ENCODE measurements at regions not wholly inside any gene's neighbourhood (a gene's known extent, or its start where the extent isn't known, plus 50 kb on each side); places are given as distances from the start of the nearest gene placed in this dataset.

- H2AFZ ChIP-seq (ENCODE audit: low read depth, low read length, severe bottlenecking) = no peak overlapping the region
- no peaks in the 10 kb centered on the region for H3K36me3 ChIP-seq (ENCODE audit: low read length)
- no peak overlapping the region for H3K4me2 ChIP-seq (ENCODE audit: low read depth, low read length, poor library complexity, severe bottlenecking)
- TF ChIP-seq CTCF (IDR thresholded peaks at IDR 0.05; ENCODE audit: insufficient read depth, low read length, poor library complexity, severe bottlenecking) (no peak), EZH2phosphoT487 (conservative IDR thresholded peaks at IDR 0.05; ENCODE audit: low read length) (no peak)
- H3K9me2 ChIP-seq (replicated peaks; ENCODE audit: insufficient read depth, low read length) = no peaks in the 10 kb centered on the region
- no peaks in the 10 kb centered on the region for H3F3A ChIP-seq (ENCODE audit: insufficient read depth)
- H3K27ac ChIP-seq (ENCODE audit: low read depth, low read length) = no peak overlapping the region
- no peak overlapping the region for H3K4me3 ChIP-seq (ENCODE audit: insufficient read depth, low read length, poor library complexity, severe bottlenecking)
- H3K9ac ChIP-seq (ENCODE audit: low read length) = no peak overlapping the region
- peaks cover 6% of the 10 kb centered on the region; the same call in 1 of the 2 replicates for H3K9me3 ChIP-seq (ENCODE audit: insufficient read depth, low read length)
- no peaks in the 10 kb centered on the region for H4K20me1 ChIP-seq (ENCODE audit: low read depth, low read length)
- no peaks in the 10 kb centered on the region for H3K79me2 ChIP-seq (ENCODE audit: insufficient read depth, low read length)
- H3K27me3 ChIP-seq (ENCODE audit: low read length) = no peaks in the 10 kb centered on the region
Observed at GRCh38 chr2:60149176-60149575, 404.3 kb downstream of the BCL11A start.

- peaks cover 6% of the 10 kb centered on the region; the same call in 1 of the 2 replicates for H3K9me3 ChIP-seq (ENCODE audit: insufficient read depth, low read length)
- H3K9ac ChIP-seq (ENCODE audit: low read length) = no peak overlapping the region
- no peak overlapping the region for H3K27ac ChIP-seq (ENCODE audit: low read depth, low read length)
- no peak overlapping the region for H2AFZ ChIP-seq (ENCODE audit: low read depth, low read length, severe bottlenecking)
- H3K9me2 ChIP-seq (replicated peaks; ENCODE audit: insufficient read depth, low read length) = no peaks in the 10 kb centered on the region
- TF ChIP-seq EZH2phosphoT487 (conservative IDR thresholded peaks at IDR 0.05; ENCODE audit: low read length) = no peak
- no peaks in the 10 kb centered on the region for H4K20me1 ChIP-seq (ENCODE audit: low read depth, low read length)
- no peaks in the 10 kb centered on the region for H3K27me3 ChIP-seq (ENCODE audit: low read length)
- H3K4me2 ChIP-seq (ENCODE audit: low read depth, low read length, poor library complexity, severe bottlenecking) = no peak overlapping the region
- no peaks in the 10 kb centered on the region for H3F3A ChIP-seq (ENCODE audit: insufficient read depth)
- no peaks in the 10 kb centered on the region for H3K79me2 ChIP-seq (ENCODE audit: insufficient read depth, low read length)
- H3K4me3 ChIP-seq (ENCODE audit: insufficient read depth, low read length, poor library complexity, severe bottlenecking) = no peak overlapping the region
- H3K36me3 ChIP-seq (ENCODE audit: low read length) = no peaks in the 10 kb centered on the region
Observed at GRCh38 chr2:60148716-60149115, 404.7 kb downstream of the BCL11A start.

- no peaks in the 10 kb centered on the region for H3F3A ChIP-seq (ENCODE audit: insufficient read depth)
- H3K9me2 ChIP-seq (replicated peaks; ENCODE audit: insufficient read depth, low read length) = no peaks in the 10 kb centered on the region
- H3K36me3 ChIP-seq (ENCODE audit: low read length) = no peaks in the 10 kb centered on the region
- H3K4me3 ChIP-seq (ENCODE audit: insufficient read depth, low read length, poor library complexity, severe bottlenecking) = no peak overlapping the region
- H3K27me3 ChIP-seq (ENCODE audit: low read length) = no peaks in the 10 kb centered on the region
- H3K9ac ChIP-seq (ENCODE audit: low read length) = no peak overlapping the region
- no peak overlapping the region for H2AFZ ChIP-seq (ENCODE audit: low read depth, low read length, severe bottlenecking)
- no peaks in the 10 kb centered on the region for H3K79me2 ChIP-seq (ENCODE audit: insufficient read depth, low read length)
- no peaks in the 10 kb centered on the region for H3K9me3 ChIP-seq (ENCODE audit: insufficient read depth, low read length)
- H3K27ac ChIP-seq (ENCODE audit: low read depth, low read length) = no peak overlapping the region
- no peak overlapping the region for H3K4me2 ChIP-seq (ENCODE audit: low read depth, low read length, poor library complexity, severe bottlenecking)
- no peaks in the 10 kb centered on the region for H4K20me1 ChIP-seq (ENCODE audit: low read depth, low read length)
- TF ChIP-seq CTCF (IDR thresholded peaks at IDR 0.05; ENCODE audit: insufficient read depth, low read length, poor library complexity, severe bottlenecking) (no peak), EZH2phosphoT487 (conservative IDR thresholded peaks at IDR 0.05; ENCODE audit: low read length) (no peak)
Observed at GRCh38 chr2:60140185-60140584, 413.3 kb downstream of the BCL11A start.

GRCh38 chr2:60136913-60137312 is 416.5 kb downstream of the BCL11A start:
- Histone ChIP-seq H3K9me3 (ENCODE audit: insufficient read depth, low read length) (no peaks in the 10 kb centered on the region), H3K27ac (ENCODE audit: low read depth, low read length) (no peak overlapping the region), H3F3A (ENCODE audit: insufficient read depth) (no peaks in the 10 kb centered on the region), H2AFZ (ENCODE audit: low read depth, low read length, severe bottlenecking) (no peak overlapping the region), H3K79me2 (ENCODE audit: insufficient read depth, low read length) (no peaks in the 10 kb centered on the region), H3K27me3 (ENCODE audit: low read length) (no peaks in the 10 kb centered on the region), H3K9me2 (replicated peaks; ENCODE audit: insufficient read depth, low read length) (no peaks in the 10 kb centered on the region), H3K36me3 (ENCODE audit: low read length) (no peaks in the 10 kb centered on the region), H3K9ac (ENCODE audit: low read length) (no peak overlapping the region), H3K4me3 (ENCODE audit: insufficient read depth, low read length, poor library complexity, severe bottlenecking) (no peak overlapping the region), H4K20me1 (ENCODE audit: low read depth, low read length) (no peaks in the 10 kb centered on the region), H3K4me2 (ENCODE audit: low read depth, low read length, poor library complexity, severe bottlenecking) (no peak overlapping the region)
- no peak for TF ChIP-seq CTCF (IDR thresholded peaks at IDR 0.05; ENCODE audit: insufficient read depth, low read length, poor library complexity, severe bottlenecking)
- TF ChIP-seq EZH2phosphoT487 (conservative IDR thresholded peaks at IDR 0.05; ENCODE audit: low read length) = no peak
